Body of pancreas (tissue), 4 donors: ENCODE measurements at regions not wholly inside any gene's neighbourhood (a gene's known extent, or its start where the extent isn't known, plus 50 kb on each side); places are given as distances from the start of the nearest gene placed in this dataset.

ENCODE experiments used
- POLR2A ChIP-seq, 3 donors: fragments of 450-650 bp; IDR thresholded peaks; one replicate each; pipeline ENCODE4 v1.6.1; 2016; ENCODE audit warnings: antibody characterized with exemption in 3 of 3, mild to moderate bottlenecking in 2 of 3
- TF ChIP-seq, protein P1 (sequence below), 7 experiments: fragments of 450-650 bp in 4 of 7; fragments of 200-600 bp in 3 of 7; sonication (generic) in 3 of 7; IDR thresholded peaks; one replicate each; pipeline ENCODE4 v1.5.1; 2016 to 2019; ENCODE audit warnings: antibody characterized with exemption in 7 of 7

GRCh38 chr5:130727830-130728229 is 437.2 kb downstream of the HINT1 start:
- no peak for TF ChIP-seq POLR2A (IDR thresholded peaks at IDR 0.05)
- TF ChIP-seq, protein P1, sequence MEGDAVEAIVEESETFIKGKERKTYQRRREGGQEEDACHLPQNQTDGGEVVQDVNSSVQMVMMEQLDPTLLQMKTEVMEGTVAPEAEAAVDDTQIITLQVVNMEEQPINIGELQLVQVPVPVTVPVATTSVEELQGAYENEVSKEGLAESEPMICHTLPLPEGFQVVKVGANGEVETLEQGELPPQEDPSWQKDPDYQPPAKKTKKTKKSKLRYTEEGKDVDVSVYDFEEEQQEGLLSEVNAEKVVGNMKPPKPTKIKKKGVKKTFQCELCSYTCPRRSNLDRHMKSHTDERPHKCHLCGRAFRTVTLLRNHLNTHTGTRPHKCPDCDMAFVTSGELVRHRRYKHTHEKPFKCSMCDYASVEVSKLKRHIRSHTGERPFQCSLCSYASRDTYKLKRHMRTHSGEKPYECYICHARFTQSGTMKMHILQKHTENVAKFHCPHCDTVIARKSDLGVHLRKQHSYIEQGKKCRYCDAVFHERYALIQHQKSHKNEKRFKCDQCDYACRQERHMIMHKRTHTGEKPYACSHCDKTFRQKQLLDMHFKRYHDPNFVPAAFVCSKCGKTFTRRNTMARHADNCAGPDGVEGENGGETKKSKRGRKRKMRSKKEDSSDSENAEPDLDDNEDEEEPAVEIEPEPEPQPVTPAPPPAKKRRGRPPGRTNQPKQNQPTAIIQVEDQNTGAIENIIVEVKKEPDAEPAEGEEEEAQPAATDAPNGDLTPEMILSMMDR (IDR thresholded peaks at IDR 0.05), result no peak
